GM19043 (cell line): ENCODE measurements at regions not wholly inside any gene's neighbourhood (a gene's known extent, or its start where the extent isn't known, plus 50 kb on each side); places are given as distances from the start of the nearest gene placed in this dataset.

ENCODE experiments used
- ATAC-seq: cut with Tn5 transposase; IDR thresholded peaks from one replicate; pipeline ENCODE4 v1.9.1; 2021; ENCODE audit warnings: low read depth; ENCODE audit not compliant: unreplicated experiment

DNA sequence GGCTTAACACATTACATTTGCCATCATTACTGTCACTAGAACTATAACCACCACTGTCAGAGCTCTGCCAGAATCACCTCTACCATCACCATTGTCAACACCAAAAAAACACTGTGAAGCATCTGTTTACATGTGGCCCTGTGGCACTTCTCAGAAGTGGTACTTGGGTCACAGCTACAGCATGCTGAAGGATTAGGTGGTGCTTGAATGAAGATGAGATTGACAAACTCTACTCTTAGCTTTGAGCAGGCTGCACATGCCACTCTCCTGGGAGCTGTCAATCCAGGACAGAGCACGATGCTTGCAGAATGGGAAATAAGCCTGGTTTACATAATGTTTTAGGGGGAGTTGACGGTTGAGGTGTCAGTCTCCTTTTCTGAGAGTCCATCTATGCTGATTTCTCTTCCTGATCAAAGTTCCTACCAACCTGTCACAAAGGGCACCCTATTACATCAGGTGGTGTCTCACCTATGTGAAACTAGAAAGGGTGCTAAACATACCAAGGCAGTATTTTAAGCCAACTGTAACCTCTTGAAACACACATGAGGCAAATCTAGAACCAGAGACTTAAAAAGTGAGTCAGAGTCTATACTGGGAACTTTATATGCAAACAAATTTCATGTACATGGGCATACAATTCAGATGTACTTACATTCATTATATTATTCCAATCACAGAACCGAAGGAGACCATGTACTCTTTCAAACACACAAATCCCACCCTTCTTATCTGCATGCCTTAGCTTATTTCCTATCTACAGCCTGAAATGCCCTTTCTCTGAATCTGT, 258.7 kb downstream of the EMP1 start:
- no peak for ATAC-seq

DNA sequence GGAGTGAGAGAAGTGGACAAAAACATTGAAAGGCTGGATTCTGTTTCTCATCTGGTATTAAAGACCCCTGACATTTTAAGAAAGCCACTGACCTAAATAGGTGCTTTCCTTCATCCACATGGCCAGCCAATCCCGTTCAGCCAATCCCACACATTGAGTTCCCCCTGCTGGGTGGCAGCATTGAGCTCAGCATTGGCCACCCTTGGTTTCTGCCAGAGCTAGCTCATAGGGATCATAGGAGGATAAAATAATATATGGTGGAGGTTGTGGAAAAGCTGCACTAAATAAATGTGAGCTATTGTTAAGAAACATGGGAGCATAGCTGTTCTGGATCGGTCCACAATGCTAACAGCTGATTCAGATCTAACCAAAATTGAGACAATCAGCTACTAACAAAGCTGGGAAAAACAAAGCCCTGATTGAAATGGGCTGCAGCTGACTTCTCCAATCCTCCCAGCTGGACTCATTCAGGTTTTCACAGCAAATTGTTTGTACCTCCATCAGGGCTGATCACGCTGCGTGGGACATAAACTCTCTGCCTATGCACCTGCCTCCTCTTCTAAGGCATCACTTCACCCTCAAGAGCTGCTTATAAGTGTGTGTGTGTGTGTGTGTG, 256.5 kb downstream of the EMP1 start:
- no peak for ATAC-seq

DNA sequence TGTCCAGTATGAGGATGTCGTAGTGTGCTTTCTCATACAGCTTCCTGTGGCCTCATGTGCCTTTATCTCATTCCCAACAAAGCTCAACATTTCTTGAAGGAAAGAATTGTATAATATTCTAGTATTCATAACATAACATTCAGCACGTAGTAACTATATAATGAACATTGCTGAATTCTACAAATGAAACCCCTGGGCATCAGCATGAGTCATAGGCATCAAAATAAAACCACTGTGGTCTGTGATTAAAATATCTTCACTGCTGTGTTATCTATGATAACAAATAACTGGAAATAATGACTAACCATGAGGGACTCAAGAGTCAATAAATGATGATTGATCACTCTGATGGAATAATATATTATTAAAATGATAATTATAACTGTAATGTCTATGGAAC, 255.2 kb downstream of the EMP1 start:
- ATAC-seq: no peak

DNA sequence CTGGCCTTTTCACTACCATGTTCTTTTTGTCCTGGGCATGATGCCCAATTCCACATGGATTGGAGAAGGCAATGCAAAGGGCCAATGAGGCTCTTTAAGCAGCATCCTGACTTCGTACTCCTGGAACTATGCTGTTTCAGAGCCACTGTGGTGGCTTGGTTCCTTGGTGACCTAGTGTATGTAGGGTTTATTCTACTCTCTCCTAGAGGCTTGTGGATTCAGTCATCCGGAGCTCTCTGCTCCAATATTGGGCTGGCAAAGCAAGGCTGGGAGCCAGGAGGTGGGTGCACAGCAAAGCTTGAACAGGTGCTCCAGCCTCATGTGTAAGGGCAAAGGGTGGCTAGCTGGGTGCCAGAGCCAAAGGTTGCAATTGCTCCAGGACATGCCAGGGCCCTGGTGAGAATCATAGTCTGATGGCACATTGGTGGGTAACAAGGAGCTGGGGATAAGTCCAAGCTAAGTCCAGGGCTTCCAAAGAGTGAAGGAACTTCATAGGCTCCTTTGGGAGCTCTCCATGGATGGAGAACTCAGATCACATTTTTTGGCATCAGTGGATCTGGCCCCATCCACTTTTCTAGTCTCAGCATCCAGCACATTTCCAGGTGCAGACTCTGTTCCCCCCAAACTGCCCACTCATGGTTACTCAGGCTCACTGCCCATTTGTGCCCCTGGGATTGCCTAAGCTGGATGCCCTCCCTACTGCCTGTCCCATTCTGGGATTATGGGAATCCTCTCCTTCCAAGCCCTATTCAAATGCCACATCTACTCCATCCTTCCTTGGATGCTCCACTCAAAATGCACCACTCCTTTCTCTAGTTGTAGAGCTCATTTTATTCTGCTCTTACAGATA, 253.9 kb downstream of the EMP1 start:
- ATAC-seq: no peak

DNA sequence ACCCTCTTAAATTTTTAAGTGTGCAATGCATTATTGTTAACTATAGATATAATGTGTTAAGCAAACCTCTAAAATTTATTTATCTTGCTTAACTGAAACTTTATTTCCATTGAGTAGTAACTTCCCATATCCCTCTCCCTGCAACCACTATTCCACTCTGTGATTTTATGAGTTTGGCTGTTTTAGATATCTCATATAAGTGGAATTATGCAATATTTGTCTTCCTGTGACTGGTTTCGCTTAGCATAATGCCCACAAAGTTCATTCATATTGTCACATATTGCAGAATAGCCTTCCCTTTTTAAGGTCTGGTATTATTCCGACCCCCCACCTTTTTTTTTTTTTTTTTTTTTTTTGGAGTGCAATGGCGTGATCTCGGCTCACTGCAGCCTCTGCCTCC, 247.6 kb downstream of the EMP1 start:
- ATAC-seq: no peak

DNA sequence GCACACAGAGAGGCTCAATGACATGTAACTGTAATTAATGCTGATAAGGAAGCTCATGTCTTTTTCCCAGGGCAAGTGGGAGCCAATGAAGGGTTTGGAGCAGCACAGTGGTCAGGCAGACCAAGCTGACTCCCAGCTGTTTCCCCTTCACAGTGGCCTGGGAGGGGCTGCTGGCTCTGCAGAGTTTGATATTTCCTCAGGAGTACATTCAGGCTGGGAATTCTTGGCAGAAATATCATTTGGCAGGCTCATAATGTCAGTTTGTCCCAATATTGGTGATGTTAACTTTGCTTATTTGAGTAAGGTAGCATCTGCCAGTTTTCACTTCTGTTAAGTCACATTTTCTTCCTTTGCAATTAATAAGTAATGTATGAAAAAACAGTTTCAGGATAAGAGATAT, 247.0 kb downstream of the EMP1 start:
- ATAC-seq: no peak

DNA sequence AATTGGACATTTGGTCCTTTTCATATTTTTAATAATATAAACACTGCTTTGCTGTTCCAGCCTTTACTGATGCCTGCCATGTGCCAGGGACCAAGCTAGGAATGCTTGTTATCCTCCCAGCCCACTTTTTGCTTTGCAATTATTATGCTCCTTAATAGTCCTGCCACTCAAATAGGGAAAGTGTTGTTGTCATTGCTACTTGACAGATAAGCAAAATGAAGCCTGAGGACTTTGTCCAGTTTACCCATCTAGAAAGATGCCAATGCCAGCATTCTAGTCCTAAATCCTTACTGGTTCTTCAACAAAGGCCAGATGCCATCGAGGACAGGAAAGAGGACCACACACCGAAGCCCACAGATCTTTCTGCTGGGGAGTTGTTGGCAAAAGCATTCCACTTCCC, 246.5 kb downstream of the EMP1 start:
- no peak for ATAC-seq

DNA sequence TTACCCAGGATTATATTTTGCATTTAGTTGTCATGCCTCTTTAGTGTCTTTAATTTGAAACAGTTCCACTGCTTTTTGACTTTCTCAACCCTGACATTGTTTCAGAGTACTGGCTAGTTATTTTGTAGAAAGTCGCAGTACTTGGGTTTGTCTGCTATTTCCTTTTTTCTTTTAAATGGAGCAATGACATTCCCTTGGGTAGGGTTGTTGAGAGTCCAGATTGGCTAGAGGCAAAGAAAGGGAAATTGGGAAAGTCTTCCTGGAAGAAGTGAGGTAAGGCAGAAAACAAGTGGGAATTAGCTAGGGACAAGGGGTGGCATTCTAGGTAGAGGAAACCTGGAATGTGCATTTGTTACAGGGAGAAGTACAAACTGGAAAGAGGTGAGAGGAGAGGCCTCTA, 245.9 kb downstream of the EMP1 start:
- no peak for ATAC-seq

DNA sequence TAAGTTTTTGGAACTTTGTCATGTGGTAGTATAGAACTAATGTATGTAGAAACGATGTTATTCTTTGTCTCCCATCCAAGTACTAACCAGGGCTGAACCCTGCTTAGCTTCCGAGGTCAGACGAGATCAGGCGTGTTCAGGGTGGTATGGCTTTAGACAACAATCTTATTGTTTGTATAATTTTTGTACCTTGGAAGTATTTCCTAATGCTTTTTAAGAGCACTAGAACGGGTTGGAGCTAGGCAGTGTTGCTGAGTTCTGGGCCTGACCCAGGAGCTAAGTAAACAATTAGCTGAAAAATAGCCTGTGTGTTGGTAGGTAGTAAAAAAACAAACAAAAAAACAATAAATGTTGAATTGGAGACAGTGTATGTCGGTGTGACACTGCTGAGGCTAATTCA, 244.3 kb downstream of the EMP1 start:
- ATAC-seq: no peak

DNA sequence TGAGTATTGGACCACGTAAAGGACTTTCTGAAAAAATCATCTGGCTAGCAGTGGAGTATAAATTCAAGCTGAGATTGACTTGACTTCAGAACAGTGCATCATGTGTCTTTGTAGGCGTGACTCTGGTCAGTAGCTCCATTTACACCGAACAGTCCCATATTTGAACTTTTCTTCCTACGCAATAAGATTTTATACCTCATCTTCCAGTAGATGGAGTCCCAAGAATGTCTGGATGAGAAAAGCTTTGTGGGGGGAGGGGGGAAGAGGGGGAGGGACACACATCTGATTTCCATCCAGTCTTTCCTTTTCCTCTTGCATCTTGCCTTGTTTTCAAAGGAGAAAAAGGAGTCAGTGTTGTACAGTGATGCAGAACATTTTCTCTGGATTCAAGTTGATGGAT, 241.0 kb downstream of the EMP1 start:
- no peak for ATAC-seq

DNA sequence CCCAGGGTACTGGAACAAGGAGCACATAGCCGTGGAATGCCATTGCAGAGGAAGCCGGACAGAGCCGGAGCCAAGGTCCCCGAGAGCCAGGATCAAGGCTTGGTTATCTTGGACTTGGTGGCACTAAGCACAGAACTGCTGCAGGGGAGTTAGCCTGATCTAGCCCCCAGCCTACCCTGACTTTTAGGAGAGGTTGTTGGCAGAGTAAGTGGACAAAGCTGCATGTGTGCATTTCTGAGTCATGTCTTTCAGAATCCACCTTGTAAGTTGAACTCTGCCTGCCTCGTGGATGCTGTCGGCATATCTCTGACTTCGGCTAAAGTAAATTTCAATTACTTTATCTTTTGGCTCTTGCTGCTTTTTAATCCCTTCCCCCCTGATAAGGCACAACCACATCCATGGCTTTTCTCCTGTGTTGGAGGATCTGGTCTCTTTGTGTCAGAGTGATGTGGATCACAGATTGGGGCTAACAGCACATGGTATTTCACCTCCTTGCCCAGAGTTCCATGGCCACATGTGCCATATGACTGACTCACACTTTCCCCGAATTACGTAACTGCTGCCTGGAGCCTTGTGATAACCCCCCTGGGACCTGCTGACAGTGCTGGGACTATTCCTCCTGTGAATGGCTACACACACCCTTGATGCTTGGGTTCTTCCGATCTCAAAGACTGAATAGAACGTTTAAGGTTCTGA, 240.3 kb downstream of the EMP1 start:
- ATAC-seq: no peak

DNA sequence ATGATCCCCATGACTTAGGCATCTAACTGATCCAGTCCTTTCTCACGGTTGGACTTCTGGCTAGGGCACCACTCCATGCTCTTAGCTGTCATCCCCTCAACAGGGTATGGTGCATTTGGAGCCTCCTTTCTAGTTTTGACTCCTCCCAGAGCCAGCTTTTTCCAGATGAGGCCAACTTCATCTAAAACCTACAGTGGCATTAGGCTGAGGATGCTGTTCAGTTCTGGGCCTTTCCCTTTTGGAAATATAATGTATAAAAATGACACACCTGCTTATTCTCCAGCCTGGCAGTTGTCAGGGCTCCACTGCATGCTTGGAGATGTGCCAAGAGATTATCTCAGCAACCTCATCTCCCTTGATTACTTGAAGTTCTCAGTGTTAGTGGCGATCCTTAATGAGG, 239.7 kb downstream of the EMP1 start:
- ATAC-seq: no peak

DNA sequence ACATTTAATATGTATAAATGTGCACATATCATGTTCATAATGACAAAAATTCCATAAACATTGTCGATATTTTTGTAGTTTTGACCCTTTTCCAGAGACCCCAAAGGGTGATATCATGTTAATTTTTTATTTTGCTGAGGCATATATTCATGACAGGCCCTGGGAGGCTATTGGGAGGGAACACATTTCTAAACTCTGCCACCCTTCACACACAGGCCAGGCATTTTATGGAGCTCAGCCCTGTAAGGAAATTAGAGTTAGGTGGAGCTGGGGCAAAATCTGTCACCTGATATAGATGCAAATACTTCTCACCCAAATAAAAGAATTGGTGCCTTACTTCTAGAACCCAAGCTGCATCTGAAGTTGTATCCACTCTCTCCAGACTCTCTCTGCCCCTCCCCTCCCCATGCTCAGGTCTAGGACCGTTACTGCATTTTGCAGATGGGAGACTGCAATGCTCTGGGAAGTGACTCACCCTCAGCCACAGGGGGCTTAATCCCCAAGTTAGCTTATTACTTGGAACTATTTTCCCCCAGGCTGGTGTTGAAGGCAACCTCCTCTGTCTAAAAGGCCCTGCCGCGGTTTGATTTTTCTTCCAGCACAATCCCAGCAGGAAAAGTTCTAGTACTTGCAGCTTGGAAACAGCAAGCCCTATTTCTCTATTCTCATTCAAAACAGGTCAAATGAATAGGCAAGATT, 238.9 kb downstream of the EMP1 start:
- ATAC-seq: no peak

DNA sequence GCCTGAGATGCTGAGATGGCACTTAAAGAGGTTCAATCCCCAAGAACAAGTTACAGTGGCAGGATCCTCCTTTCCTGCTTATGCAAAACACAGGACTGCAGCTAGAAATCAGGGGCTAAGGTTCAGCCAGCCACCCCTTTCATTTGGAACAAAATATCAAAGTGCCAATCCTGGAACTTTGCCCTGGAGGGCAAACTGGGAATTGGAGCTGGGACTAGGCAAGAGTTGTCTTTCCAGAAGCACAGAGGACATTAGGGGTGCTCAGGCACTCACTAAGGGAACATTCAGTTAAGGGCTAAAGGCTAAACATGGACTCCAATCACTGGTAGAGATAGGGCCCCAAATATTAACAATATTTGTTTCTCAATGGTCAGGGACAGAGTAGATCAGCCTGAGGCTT, 237.2 kb downstream of the EMP1 start:
- no peak for ATAC-seq

DNA sequence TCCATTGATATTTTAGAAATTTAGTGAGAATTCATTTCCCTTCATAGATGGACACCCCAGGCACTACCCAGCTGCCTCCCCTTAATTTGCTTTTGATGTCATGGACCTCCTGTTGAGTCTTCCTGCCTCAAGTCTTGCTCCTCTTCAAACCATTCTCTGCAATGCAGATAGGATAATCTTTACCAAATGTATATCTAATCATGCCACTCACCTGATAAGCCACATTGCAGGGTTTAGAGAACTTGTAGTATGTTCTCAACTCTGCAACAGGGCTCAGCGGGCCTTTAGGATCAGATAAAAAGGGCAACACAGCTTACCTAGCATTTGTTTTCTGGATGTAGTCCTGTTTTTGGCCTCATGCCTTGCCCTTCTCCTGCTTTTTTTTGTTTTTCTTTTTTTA, 234.5 kb downstream of the EMP1 start:
- no peak for ATAC-seq

DNA sequence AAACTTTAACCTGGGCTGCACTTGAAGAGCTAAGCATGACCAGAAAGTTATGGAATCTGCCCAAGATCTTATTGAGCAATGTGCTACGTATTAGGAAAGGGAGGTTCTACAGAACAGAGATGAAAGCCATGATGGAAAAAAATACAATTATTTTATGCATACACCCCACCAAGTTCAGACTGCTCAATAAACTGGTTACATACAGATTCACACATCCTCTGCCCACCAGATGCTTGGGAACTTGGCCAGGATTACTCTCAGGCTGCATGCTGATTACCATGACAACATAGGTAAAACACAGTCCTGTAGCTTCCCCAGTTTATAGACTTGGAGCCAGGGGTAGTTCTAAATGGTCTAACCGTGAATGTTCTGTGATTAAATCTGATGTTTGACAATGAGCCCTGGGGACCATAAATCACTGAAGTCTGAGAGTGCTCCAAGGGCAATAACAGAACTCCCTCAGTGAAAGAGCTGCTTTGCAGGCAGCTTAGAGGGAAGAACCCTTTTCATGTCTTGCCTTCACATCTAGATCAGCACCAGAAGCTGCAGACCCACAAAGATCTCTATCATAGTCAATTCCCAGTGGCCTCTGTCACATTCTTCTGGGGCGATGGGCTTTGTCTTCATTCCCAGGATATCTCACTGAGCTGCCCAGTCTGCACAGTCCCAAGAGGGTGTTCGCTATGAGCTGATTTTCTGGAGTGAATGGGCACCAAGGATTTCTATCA, 232.2 kb downstream of the EMP1 start:
- no peak for ATAC-seq

DNA sequence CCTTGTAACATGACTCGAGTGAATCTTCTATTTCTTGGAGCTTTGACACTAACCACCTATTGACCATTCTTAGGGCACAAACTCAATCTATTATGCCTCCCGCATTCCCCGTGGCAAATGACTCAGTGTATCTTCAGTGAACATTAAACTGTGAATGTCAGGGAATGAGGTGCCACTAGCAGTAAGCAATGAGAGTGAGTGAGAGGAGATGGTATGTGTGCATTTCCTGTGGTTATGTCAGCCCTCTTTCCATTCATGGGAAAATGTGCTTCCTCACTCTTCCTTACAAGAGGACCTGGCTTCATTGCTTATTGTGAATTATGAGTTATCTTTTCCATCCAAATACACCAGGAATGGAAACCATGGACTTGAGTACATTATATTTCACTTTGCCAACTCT, 229.2 kb downstream of the EMP1 start:
- ATAC-seq: no peak

DNA sequence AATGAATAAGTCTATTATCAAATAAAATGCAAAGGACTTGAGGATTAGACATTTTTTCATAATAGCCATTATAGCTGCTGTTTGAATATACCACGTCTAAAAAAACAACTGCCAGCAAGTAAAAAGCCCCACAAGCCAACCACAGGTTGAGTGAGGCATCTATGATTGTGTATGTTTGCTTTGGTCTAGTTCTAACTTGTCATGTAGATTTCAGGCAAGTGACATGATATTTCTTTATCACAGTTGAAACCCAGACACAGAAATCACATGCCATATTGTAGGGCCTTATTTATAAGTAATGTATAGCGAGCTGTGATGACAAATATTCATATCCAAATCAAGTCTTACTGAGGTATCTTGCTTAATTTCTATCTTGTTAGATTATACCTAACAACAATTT, 225.8 kb downstream of the EMP1 start:
- no peak for ATAC-seq

DNA sequence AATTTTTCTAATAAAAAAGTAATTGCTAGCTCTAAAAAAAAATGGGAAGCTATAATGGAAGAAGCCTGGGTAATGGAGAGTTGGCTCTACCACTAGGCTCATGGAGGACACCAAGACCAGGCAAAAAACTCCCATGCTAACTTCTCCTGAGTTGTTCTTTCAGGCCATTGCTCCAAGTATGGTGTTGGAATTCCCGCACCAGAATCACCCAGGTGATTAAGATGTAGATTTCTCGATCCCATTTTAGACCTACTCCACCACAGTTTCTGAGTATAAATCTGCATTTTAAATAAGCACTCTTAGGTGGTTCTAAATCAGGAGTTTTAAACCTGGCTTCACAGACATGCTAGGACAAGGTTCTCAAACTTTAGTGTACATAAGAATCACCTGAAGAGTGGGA, 221.0 kb downstream of the EMP1 start:
- ATAC-seq: no peak

DNA sequence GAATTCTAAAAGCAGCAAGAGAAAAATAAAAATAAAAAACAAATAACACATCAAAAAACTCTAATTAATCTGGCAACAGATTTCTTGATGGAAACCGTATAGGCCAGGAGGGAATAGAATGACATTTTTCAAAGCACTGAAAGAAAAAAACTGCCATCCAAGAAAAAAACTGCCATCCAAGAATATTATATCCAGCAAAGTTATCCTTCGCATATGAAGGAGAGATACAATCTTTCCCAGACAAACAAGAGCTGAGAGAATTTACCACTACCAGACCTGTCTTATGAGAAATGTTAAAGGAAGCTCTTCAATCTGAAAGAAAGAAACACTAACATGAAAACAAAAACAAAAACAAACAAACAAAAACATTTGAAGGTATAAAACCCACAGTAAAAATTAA, 214.8 kb downstream of the EMP1 start:
- no peak for ATAC-seq
